Colon (tissue), 2 donors: ENCODE measurements at regions not wholly inside any gene's neighbourhood (a gene's known extent, or its start where the extent isn't known, plus 50 kb on each side); places are given as distances from the start of the nearest gene placed in this dataset.

Source experiments
- FAIRE-seq: peaks from 2 replicates; lab custom pipeline; 2012; peaks lifted over from hg19 to GRCh38; lab: Jason Lieb, UNC
- donor health status: control.
- donor health status: control.

DNA sequence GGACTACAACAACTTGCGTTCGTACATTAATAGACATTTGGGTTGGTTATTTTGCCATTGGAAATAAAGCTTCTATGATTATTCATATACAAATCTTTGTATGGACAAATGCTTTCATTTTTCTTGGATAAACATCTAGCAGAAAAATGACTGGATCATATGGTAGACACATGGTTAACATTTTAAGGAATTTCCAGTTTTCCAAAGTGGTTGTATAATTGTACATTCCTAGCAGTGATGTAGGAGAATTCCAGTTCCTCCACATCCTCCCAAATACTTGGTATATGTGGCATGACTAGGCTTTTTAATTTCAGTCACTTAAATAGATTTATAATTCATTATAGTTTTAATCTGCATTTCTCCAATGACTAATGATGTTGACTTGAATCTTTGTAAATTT is 246.2 kb upstream of the NCAM1 start:
- no peak for FAIRE-seq

DNA sequence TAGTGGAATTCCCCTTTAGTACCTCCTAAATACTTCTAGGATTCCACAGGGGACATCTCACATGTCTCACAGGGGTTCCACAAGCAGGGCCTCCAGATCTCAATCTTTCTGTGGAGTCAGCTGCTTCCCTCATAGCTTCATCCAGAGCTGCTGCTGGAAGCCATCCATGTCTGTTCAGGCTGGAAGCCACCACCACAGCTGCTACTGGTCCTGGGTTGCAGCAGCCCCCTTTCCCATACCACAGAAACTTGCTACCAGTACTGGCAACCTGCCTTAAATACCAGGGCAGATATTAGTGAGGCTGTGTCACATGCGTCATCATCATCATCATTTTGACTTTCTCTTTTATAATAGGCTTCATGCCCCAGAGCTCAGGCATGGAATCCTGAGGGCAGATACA is 242.7 kb upstream of the NCAM1 start:
- no peak for FAIRE-seq

DNA sequence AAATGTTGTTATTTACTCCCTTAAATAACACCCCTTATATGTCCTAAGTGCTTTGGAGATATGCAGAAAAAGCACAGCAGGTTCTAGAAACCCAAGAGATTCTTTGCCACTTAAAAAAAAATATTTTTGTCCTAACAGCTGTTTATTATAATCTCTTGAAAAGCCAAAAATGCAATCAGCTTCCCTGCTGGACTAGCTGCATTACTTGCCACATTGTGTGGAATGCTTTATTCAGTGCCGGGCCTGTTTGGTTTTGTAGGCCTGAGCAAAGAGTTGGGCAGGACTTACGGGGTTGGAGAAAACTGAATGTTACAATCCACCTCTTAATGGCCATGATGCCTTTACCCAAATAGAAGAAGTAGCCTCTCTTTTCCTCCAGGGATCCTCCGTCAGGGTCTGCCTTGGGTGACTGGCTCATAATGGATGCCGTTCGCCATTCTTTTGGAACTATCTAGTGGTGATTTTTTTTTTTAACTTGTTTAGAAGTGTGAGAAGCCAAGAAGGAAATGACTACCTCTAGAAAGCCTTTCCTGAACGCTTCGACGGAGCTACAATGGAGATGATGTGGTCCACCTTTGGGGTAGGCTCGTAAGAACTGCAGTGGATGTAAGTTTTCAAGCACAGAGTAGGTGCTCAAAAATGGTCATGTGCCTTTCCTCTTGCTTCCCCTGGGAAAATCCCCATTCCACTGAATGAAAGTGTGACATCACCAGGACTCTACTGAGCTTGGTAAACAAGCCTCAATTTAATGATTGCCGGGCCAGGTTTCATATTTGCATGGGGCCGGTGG is 241.3 kb upstream of the NCAM1 start:
- no peak for FAIRE-seq

DNA sequence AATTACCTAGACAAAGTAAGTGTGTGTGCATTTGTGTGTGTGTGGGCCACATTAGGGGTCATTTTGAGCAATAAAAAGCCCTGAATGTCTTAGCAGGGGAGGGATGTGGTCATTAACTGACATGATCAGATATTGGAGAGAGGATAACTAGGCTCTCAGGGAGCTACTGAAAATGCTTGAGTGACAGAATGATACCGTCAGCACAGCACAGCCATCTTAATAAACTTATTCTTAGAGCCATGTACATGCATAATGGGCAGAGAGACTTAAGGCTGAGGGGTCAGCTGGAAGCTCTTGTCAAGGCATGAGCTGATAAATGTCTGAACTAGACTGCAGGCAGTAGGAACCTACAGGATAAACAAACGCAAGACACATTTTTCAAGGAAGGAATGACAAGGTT is 239.1 kb upstream of the NCAM1 start:
- no peak for FAIRE-seq

DNA sequence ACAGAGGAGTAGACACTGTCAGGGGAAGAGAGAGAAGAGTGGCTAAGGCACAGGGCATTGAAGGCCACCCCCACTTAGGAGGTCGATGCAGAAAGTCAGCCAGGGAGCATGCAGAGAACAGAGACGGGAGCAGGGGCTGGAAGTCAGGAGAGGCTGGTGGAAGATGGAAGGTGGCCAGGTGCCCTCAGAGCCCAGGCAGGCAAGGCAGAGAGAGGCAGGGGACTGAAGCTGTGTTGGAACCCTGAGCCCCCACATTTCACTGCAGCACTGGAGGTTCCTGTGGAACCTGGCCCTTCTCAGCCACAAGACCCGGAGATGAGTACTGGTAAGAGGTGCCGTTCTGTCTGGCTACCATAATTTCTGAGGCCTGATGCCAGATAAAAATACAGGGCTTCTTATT is 238.3 kb upstream of the NCAM1 start:
- no peak for FAIRE-seq

DNA sequence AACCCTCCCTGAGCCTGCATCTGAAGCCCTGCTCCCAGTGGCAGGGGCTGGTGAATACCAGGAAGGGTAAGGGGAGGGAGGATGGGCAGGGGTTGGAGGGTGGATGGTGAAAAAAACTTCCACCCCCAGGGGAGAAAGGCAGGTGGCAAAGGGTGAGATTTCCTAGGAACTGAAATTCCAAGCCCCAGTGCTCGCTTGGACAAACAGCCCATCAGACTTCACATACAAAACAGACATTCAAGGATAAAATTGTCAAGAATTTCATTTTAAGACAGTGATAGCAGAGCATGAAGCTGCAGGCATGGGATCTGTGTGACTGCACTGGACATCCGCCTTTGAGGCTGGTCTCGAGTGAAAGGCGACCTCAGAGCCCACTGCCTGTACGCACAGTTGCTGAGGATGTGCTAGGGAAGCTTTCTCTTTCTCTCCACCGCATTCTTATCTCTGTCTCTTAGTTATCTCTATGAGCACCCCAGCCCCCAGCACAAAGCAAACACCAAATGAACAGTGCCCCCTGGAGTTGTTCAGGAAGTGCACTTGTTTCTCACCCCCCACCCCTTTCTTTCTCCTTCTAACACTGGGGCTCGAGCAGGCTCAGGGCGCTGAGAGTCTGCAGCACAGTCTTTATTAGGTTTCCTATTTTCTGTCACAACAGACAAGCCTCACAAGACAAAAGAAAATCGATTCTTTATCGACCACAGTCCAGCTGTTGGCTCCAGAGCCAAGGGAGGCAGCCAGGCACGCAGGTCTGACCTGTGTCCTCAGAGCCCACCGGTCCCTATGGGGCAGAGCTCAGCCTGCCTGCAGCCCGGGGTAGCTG is 237.3 kb upstream of the NCAM1 start:
- no peak for FAIRE-seq

DNA sequence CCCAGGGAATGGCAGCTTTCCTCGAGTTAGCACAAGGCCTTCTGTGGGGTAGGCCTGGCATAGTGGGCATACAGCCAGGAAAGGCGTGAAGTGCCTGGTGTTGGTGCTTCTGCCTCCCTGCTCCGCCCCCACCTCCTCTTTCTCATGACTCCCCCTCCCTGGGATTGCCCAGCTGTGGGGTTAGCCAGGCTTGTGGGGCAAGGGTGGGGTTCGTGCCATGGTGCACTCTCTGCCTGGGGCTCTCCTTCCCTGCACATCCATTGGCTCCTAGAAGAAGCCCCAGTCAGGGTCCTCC is 236.8 kb upstream of the NCAM1 start:
- no peak for FAIRE-seq

DNA sequence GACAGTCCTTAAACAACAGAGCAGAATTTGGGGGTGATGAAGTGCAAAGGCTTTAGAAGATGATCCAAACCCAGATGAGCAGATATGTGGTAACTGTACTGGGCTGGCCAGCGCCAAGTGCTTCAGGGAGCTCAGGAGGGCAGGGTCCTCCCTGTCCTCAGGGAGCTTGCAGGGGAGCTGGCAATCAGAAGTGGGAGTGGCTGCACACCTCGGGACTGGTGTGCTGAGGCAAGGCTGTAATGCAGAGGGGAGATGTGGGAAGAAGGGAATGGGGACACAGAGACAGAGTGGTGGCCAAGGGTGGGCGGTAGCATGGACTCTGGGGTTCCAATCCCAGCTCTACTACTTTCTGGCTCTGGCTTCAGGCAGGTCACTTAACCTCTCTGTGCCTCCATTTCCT is 235.6 kb upstream of the NCAM1 start:
- FAIRE-seq: no peak

DNA sequence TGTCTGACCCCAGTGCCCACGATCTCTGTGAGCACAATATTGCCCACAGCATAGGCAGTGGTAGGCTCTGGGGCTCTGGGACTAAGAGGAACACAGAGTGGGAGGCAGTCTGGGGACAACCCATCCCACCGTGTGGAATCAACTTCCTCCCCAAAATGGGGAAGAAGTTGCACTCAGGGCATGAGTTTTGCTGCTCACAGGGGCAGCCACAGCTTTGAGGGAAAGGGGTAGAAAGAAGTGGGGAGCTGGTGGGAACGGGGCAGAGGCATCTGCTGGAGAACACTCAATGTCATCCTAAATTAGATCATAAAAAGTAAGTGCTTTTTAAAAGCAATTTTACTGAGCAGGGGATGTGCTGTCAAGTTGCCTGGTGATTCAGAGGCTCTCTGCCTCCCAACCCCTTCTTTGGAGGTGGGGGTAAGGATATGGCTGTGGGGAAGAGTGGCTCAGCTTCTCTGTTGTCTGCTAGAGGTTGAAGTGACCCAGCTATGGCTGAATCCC is 233.8 kb upstream of the NCAM1 start:
- no peak for FAIRE-seq

DNA sequence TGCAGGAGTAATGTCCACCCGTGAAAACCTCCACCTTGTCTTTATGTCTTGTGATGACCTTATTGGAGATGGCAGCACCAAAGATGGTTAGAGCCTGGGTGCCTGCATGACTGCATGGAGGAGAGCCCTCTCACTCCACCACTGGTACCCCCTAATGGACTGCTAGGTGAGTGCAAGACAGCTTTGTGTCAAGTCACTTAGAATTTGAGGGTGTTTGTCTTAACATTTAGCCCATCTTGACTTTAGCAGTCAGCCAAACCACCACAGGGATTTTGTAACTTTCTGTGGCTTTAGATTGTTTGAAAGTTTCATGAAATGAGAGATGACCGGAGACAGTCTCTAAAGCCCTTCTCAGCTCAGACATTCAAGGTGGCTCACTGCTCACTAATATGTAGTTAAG is 232.9 kb upstream of the NCAM1 start:
- FAIRE-seq: no peak

DNA sequence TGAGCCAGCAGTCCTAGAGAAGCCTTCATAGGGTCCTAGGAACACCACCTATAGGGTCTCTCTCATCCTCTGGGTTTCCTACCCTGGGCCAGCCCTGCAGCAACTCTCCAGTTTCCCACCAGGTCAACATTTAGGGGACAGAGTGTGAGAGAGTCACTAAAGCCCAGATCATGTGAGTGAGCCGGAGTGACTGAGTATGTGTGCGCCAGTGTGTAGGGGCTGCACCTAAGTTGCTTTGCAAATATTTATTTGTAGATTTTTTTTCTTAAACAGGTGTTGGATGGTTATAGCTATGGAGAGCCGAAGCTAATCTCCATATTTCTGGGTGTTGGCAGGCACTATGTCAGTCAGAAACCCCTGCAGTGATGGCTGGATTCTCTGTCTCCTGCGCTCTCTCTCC is 232.5 kb upstream of the NCAM1 start:
- FAIRE-seq: no peak

DNA sequence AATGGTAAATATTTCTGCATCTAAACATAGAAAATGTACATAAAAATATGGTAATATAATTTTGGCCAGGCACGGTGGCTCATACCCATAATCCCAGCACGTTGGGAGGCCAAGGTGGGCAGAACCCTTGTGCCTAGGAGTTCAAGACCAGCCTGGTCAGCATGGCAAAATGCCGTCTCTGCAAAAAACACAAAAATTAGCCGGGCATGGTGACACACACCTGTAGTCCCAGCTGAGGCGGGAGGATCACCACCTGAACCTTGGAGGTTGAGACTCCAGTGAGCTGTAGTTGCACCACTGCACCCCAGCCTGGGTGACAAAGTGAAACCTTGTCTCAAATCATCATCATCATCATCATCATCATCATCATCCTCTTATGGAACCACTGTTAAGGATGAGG is 230.6 kb upstream of the NCAM1 start:
- FAIRE-seq: no peak

DNA sequence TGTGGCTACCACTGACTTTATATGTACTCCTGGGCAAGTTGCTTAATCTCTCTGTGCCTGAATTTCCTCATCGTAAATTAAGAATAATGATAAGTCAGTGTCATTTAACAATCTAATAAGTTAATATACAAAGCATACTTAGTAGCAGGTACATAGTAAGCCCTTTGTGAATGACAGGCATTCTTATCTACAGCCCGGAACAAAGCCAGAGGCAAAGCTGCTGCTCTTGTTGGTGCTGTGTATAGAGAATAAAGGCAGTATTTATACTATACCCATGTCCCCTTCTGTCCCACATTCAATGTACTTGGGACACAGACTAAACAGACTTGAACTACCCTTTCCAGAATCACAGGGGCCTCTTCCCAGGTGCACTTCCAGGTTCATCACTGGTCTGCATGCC is 229.7 kb upstream of the NCAM1 start:
- FAIRE-seq: no peak

DNA sequence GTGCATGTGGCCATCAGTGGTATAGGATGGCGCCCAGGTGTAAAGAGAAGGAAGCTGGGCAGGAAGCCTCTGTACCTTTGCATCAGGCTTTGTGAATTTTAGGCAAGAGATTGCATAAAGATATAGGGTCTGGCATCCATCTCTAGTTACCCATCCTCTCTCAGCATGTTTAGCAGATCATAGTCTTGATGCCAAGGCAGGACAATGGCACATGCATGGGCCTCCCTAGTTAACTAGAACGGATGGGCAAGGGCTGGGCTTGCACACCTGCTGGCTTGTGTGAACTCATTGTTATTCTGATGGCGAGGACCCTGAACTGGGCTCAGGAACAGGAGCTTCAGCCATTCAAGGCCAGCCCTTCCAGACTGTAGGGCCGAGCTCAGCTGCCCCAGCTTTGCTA is 229.2 kb upstream of the NCAM1 start:
- FAIRE-seq: no peak

DNA sequence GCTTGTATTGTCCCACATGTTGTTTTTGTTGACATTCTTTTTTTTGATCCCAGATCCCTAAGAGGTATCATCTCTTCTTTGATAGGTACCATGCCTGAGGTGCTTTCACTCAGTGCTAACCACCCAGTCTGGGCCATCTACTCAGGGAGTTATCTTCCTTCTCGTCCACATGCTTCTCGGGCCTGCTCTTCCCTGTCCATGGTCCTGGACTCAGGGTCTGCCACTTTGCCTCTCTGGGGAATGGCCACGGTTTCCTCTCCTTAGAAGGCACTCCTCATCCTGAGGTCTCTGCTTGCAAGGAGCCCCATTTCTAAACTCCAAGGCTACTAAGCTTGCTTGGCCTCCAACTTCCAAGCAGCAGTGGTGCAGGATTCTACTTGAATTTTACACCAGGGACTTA is 227.0 kb upstream of the NCAM1 start:
- FAIRE-seq: no peak

DNA sequence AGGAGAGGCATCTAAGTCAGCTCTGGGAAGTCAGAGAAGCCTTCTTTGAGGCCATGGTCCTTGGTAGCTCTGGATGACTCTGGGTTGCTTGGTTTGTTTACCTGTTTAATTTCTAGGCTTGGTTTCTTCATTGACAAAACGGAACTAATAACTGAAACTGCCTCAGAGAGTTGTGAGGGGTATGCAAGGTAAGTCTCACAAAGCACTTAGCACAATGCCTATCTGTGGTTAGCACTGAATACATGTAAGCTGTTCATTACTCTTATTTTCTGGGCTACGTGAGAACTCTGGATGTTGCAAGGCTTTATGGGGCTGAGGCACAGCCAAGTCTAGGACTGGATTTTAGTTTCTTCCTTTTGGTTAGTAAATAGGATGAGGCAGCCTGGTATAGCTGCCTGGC is 225.8 kb upstream of the NCAM1 start:
- FAIRE-seq: no peak

DNA sequence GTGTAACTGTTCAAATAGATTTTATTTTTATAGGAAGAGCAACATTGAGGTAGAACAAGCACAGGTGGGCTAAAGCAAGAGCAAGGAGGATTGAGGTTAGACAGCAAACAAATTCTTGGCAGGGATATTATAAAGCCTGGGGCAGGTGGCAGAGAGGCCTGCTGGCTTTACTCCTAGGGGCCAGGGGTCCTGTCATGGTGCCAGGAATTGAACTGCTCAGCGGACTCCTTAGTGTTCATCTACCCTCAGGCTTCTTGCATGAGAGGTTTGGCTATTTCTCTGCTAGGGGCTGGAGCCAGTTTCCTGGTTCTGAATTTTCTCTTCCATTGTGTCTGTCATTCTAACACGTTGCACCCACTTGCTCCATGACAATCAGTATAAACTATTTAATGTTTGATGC is 217.2 kb upstream of the NCAM1 start:
- FAIRE-seq: no peak

DNA sequence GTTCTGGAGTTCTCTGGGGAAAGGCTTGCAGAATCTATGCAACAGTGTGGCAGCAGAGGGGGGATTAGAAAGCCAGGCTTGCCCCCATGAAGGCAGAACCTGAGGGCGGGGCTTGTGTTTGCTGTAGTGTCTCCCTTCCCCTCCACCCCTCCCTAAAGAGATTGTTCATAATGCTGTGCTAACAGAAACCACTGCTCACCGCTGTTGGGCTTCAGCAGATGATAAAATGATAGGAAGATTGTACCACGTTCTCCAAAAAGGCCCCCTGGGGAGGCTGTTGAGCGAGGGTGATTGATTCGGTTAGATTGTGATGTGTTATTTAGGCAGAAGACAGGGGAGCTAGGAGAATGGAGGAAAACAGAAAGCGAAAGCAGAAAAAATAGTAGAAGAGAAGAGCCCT is 215.2 kb upstream of the NCAM1 start:
- no peak for FAIRE-seq

DNA sequence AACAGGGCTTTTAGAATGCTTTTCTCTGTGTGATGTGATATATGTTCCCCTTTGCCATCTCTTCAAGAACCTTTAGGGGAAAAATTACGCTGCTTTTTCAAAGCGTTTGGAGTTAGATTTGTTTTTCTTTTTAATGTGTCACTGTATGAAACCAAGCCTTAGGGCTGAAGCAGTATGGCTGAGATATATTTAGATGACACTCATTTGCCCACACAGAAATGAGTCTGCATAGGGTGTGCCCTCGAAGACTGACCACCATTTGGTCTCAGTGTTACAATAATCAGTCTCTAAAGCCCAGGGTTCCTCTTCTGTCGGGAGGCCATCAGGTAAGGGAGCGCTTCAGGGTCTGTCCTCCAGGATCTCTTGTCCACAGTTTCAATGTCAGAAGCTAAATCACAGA is 213.0 kb upstream of the NCAM1 start:
- FAIRE-seq: no peak

DNA sequence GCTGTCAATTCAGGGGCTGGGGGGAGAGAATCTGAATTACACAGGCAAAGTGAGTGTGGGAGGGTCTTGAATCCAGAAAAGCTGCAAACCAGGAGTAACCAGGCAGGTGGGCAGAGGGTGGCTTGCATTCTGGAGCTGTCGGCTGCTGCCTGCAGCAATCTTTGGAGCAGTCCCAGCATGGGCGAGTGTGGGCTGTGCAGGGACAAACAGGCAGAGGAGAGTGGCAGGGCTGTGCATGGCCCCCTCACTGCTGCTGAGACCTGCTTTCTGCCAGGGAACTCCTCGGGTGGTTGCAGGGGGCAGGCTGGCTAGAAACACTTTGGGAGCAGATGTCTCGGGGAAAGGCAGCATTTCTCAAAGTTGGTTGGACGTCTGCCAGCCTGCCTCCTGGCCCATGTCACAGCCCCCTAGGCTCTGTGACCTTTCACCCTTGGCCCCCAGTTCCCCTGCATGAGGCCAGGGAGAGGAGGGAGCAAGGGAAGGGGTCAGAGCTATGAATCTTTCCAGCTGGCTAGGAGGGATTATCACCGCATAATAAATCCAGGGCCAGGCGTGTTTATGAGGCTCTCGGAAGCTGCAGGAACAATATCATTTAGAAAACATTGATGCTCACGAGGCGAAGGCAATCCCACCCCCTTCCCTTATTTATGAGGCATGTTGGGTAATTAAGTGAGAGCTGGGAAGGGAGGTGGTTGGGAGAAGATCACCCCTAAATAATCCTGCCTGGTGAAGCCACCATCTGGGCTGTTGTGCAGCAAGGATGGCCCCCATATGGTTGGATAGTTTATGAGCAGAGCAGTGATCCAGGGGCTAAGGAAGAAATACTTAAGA is 212.3 kb upstream of the NCAM1 start:
- FAIRE-seq: no peak

DNA sequence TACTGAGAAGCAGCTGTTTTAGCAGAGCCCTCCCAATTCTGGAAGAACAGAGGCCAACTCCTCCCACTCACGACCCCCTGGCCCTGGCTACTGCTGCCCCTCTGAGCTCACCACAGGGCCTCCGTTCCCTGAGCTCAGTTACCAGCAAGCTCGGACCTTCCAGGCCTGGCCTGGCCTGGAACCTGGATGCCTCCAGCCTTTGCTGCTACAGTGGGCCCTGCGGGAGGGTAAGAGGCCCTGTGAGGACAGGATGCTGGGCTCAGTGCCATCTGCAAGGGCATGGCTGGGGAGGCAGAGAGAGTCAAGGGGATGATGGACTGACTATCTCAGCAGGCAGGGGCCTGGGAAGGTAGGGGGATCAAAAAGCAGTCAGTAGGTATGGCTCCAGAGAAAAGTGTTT is 209.9 kb upstream of the NCAM1 start:
- FAIRE-seq: no peak

DNA sequence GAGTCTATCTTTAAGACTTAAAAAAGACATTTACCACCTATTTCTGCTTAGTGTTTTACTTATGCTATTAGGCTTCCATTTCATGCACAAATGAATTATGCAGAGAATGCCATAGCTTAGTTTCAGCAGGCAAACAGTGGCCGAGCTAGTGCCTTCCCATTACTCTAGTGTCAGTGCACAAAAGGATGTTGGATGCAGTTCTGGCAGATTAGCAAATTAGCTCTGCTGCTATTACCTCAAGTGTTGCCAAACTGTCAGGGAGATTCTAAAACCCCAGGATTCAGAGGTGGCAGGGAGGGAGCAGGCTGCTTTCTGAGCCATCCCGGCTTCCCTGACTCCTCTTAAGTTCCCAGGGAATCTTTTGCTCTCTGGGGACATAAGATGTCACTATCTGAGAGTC is 209.4 kb upstream of the NCAM1 start:
- no peak for FAIRE-seq

DNA sequence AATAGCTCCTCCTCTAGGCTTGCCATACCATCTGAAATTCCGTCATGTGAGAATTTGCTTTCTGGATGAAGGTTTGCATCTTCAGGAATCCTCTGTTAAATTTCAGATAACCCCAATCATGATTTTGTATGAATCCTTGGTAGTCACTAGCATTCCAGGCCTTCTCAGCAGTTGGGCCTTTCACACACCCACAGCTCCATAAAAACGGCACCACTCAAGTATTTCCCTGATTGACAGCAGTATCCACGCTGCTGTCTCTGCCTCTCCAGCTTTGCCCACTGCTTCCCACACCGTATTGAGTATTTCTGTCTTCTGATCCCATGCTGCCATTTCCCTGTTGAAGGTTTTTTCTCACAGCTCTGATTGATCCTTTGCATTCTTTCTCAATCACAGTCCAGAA is 208.7 kb upstream of the NCAM1 start:
- FAIRE-seq: no peak
